NCI-H510A treated with DMSO at 0.1 percent for 48 hours (cell line): ENCODE measurements at regions not wholly inside any gene's neighbourhood (a gene's known extent, or its start where the extent isn't known, plus 50 kb on each side); places are given as distances from the start of the nearest gene placed in this dataset.
"Not testable (repeated sequence)": the region's sequence is repeated elsewhere in the genome, so short reads cannot be mapped to it uniquely, and the experiment has no call there.

ENCODE experiments used
- DNase-seq: peaks from one replicate; lab custom pipeline; 2025; lab: John Stamatoyannopoulos, UW

GRCh38 chr4:3633277-3633676 is 101.1 kb upstream of the LRPAP1 start:
- not testable (repeated sequence) for DNase-seq

- DNase-seq = not testable (repeated sequence)
Observed at GRCh38 chr4:3632794-3633193, 100.6 kb upstream of the LRPAP1 start.

DNA sequence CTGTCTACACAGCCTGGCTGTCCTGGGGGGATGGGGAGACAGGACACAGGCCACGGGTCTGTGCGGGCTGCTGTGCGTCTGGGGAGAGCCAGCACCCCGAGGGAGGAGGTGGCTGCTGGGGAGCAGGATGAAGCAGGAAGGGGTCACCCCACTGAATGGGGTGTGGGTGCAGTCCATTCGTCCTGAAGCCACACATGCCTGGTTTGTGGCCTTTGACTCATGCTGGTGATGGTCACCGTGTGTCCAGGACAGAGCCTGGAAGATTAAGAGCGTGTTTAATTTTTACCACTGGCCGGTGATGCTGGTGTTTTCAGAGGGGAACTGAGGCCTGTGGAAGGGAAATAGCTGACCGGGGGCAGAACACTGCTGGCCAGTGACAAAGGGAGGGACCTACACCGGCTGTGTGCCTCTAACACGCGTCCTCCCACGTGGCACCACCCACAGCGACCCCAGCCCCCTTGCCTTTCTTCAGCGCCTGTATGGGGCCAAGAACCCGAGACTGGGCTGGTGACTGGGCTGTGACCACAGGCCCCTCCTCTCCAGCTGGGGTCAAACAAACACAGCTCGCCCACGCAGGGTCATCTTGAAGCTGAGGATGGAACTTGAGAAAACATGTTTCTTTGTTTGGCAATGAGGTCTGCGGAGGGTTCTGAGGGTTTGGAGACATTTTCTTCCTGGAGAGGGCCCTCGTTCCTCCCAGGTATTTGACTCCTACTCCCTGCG is 99.5 kb upstream of the LRPAP1 start:
- not testable (repeated sequence) for DNase-seq

DNA sequence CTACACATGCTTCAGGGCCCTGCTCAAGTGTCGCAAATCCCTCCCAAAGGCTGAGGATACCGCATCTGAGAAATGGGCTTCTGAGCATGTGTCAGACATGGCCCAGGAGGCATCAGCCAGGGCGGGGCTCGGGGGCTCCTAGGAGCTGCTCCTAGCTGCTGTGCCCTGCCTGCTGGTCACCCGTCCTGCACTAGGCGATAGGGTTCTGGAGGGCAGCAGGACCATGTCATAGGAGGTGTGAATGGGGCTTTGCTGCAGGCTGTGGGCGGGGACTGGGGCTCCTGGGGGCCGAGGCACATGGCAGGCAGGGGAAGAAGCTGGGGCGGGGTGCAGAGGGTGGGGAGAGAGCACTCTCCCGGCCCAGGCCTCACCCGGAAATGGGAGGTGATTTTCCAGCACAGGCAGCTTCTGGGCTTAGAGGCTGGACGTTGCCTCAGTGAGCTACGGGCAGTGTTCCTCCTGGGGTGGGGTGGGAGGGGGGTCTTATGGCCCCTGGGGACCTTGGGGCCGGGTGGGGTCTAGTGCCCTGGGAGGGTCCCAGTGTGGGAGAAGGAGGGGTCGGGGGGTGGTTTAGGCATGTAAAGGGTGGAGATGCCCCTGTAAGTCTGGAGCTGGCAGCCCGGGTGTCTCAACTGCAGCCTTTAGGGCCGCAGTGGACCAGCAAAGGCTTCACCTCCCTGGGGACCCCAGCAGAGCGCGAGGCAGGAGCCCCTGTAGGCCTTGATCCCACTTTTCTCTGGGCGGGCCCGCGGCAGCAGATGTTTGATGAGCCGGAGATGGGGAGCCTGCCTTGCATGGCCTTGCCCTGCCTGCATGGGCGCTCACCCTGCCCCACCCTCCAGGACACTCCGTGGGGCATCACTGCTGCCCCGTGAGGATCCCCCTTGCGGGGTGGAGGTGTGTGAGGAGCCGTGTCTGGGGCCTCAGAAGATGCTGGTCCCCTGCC is 98.6 kb upstream of the LRPAP1 start:
- no peak for DNase-seq

GRCh38 chr4:3630136-3630597 is 97.9 kb upstream of the LRPAP1 start:
- DNase-seq = no peak

GRCh38 chr4:3629665-3630064 is 97.4 kb upstream of the LRPAP1 start:
- DNase-seq = no peak

GRCh38 chr4:3629176-3629575 is 97.0 kb upstream of the LRPAP1 start:
- DNase-seq = not testable (repeated sequence)

- DNase-seq = no peak
Observed at GRCh38 chr4:3628868-3629175, 96.6 kb upstream of the LRPAP1 start.

DNA sequence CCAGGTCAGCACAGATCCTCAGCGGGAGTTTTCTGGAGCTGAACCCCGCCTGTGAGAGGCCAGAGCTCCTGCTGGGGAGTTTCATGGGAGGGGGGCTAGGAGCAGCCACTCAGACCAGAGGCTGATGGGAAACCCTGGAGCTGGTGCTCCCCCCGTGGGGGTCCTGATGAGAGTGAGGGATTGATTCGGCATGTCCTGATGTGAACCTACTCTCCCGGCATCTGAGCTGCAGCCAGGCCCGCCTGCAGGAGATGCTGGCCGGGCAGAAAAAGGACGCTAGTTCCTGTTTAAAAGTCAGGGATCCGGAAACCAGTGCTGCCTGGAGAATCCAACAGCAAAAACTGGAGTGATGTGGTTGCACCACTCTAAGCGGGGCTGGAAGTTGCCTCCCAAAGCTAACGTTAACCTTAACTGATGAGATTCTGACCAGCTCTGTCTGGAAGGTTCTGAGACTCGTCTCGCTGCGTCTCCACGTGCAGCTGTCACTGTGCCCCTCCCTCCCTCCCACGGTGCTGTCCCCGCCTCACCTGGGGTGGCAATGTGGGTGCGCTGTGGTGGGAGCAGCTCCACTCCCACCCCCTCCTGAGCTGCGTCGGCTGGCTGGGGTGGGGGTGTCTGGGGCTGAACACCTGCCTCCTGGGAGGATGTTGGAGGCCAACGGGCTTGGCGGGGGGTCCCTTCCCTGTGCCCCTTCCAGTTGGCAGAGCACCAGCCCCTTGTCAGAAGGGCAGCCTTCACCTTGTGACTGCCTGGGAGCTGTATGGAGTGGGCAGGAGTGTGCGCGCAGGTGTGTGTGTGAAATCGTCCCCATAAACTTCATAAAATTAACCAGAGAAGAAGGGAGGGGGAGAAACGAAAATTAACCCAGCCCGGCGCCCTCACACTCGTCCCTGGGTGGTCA is 96.0 kb upstream of the LRPAP1 start:
- not testable (repeated sequence) for DNase-seq

- DNase-seq = not testable (repeated sequence)
Observed at GRCh38 chr4:3627456-3627855, 95.2 kb upstream of the LRPAP1 start.

DNA sequence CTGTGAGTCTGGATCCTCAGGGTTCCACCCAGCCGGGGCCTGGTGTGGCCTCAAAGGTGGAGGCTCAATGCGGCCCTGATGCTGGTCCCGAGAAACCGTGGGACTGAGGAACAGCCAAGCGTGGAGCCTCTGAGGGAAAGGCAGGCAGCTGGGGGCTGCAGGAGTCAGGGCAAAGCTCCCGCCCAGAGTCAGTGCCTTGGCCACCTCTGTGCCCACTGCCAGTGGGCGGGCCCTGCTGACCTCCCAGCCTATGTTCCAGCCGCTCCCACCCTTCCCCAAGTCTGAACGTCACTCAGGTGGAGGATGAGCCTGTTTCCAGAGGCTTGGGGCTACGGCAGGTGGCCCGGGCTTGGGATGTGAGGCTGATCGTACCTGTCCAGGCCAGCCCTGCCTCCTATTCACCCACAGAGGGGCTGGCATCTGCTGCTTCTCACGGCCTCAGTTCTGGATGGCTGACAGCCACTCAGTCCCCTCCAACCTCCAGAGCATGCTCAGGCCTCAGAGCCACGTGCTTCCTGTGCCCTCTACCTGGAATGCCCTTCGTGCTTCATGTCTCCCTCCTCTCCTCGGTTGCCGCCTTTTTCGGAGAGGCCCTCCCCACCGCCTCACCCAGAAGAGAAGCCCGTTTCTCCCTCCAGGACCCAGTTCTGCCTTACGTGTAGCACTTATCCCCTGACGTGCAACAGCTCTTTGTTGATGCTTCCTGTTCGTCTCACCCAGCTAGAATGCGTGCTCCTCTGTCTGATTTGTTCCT is 94.1 kb upstream of the LRPAP1 start:
- DNase-seq = peak; percentile 36

DNA sequence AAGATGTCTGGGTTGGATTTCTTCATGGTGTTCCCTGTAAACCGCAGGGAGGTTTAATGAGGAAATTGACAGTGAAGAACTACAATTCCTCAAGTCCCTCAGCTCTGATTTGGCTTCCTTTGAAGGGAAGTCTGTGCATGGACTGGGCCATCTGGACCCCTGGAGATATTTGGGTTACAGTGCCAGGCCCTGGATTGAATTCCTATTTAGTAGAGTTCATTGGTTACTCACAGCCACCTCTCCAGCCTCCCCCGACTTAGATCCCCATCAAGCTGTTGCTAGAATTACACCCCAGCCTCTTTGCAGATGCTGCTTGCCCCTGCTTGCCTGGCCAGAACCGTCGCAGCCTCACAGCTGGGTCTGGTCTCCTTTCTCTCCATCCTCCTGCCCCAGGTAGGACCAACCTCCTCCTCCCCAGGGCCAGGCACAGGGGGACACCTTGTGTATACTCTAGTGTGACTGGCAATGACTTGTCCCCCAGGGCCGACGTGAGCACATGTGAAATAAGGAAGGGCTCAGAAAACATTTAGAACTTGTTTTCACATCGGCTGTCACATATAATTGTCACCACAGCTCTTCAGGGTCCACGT is 93.2 kb upstream of the LRPAP1 start:
- not testable (repeated sequence) for DNase-seq

- DNase-seq = not testable (repeated sequence)
Observed at GRCh38 chr4:3623809-3624329, 91.6 kb upstream of the LRPAP1 start.

- no peak for DNase-seq
Observed at GRCh38 chr4:3623106-3623505, 90.9 kb upstream of the LRPAP1 start.

GRCh38 chr4:3620365-3620764 is 88.1 kb upstream of the LRPAP1 start:
- not testable (repeated sequence) for DNase-seq

GRCh38 chr4:3619698-3620097 is 87.5 kb upstream of the LRPAP1 start:
- not testable (repeated sequence) for DNase-seq

- not testable (repeated sequence) for DNase-seq
Observed at GRCh38 chr4:3618341-3618740, 86.1 kb upstream of the LRPAP1 start.

DNA sequence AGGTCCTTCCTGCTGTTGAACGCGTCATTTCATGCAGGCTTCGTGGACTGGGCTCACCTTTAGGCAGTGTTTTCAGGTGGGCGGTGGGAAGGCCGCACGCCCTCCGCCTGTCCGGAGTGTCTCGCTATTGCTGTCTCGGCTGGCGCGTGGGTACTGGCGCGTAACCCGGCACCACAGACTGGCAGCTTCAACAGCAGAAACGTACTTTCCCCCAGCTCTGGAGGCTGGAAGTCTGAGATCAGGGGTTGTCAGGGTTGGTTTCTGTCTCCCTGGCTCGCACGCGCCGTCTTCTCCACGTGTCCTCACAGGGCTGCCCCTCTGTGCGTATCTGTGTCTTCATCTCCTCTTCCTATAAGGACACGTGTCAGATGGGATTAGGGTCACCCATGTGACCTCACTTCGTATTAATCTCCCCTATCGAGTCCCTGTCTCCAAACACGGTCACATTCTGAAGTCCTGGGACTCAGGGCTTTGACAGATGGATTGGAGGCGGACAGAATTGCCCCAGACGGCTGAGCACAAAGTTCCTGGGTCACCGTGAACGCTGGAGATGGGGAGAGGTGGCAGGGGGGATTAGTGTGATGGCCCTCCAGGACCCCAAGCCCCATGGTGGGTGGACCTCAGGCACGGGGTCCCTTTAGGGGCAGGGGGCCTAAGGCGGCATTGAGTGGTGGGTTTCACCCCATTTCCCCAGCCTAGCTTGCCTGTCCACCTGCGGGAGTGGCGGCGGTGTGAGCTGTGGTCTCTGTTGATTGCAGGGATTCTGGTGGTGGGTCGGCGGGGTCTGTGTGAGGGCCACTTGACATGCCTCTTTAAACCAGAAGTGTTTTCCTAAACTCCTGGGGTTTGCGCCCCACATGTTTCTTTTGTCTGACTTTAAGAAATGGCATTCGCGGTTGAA is 83.4 kb upstream of the LRPAP1 start:
- no peak for DNase-seq

DNA sequence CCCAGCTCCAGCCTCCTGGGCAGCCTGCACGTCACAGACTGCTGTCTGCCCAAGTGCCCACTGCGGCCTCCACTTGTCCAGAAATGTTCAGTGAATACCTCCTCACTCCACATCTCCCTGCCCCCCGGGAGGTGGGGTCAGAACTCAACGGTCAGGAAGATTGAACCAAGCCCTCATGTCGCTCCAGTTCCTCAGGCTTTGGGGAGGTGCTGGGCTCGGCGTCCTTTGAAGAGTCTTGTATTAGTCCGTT is 82.4 kb upstream of the LRPAP1 start:
- no peak for DNase-seq
